Suppressor macrophage (primary cell): ENCODE measurements at regions not wholly inside any gene's neighbourhood (a gene's known extent, or its start where the extent isn't known, plus 50 kb on each side); places are given as distances from the start of the nearest gene placed in this dataset.
"Not testable (repeated sequence)": the region's sequence is repeated elsewhere in the genome, so short reads cannot be mapped to it uniquely, and the experiment has no call there.

ENCODE experiments used
- DNase-seq, 4 experiments: peaks; one replicate each; pipeline ENCODE4 v3.0.0-alpha.2; 2020 to 2022

DNA sequence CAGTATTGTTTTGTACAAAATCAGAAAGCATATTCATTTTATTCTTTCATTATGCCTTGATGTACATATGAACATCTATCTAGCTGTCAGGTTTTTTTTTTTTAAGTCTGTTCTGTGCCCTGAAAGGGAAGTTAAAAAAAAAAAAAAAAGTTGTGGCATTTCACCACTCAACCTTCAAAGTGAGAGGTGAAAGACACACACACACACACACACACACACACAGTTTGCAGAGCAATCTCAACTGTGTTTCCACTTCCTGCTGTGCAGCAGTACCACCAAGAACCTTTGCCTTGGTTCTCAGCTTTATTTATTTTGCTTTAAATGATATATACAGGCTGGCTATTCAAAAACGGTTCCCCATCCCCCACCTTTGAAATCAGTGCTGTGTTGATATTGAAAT is 955.6 kb downstream of the GATA3 start:
- no peak for DNase-seq

DNA sequence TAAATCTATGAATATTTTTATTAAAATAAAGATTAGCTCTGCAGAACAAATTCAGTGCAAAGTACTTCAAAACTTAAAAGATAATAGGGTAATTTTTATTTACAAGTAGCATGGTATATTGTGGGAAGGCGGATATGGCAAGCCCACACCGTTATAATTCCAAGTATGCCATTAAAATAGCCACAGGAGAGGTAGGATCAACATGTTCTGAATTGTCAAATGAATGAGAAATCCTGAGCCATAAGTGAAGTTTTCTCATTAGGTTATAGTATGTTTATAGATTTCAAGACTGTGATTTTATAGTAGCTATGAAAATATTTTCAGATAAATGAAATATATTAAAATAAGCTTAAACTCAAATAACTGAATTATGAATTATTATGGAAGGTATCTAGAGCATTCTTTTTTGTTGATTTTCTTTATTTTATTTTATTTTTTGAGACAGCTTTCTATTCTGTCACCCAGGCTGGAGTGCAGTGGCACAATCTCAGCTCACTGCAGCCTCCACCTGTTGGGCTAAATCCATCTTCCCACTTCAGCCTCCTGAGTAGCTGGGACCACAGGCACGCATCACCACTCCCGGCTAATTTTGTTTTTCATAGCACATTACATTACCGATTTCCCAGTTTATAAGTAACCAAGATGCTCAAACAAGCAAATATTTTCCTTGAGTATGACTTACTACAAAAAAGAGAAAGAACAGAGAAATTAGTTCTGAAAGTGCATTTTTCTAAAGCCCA is 956.6 kb downstream of the GATA3 start:
- DNase-seq: no peak

DNA sequence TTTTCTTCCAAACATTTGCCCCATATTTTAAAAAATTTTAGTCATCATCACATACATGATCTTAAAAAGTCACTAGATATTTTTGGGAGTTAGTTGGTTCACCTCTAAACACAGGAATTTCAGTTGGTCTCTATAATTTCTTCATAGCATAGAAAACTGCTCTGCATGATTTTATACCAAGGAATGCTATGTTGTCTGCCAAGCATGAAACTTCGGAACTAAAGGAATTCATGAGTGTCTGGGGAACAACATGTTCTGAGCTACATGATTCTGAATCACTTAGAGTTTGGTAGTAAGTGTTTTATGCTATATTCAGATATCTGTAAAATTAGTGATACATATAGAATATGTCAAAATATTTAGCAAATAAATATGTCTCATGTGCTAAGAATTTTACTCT is 957.8 kb downstream of the GATA3 start:
- DNase-seq: no peak

DNA sequence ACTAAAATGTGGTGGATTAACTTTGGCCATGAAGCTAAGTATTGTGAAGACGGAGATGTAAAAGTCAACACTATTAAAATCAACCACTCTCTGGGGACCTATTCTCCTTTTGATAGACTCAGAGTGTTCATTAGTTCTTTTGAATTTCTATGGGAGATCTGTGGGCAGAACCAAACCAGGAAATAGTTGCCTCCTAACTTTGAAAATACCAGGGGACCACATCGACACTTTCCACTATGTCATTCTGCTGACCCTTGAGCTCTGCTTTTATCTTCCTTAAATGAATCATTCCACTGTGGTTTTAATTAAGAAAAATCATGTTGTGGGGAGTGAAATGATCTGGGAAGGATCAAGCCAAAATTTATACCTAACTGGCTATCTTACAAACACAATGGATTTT is 960.5 kb downstream of the GATA3 start:
- DNase-seq: no peak

DNA sequence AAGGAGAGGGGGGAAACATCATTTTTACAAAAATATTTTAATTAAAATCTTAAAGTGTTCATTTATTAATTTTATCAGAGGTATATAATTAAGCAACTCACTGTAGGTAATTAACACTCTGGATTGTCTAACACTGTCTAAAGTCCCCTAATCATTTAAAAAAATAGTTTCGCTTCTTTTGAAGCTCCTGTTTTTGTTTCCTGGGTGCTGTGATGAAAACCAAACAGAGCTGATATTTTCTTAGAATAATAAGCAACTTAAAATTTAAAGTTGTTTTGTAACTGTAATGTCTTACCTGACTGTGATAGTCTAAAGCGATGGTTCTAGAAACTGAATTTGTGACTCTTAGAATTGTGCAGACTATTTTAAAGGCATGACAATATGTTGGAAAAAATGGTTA is 961.0 kb downstream of the GATA3 start:
- no peak for DNase-seq

DNA sequence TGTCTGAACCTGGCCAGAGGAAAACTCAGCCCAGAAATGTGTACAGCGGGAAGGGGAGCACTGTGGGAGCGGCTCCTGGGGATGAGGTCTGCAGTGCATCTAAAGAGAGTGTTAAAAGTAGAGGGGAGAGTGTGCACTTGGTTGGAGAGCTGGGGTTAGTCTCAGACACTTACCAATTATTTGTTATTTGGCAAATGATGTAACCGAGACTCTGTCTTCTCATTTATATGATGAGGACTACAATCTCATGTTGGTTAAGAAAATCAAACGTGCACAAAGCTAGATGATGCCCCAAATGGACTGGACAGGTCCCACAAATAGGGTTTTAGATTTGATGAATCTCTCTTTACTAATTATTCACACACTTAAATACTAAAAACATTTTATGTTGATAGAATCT is 962.4 kb downstream of the GATA3 start:
- DNase-seq: no peak

DNA sequence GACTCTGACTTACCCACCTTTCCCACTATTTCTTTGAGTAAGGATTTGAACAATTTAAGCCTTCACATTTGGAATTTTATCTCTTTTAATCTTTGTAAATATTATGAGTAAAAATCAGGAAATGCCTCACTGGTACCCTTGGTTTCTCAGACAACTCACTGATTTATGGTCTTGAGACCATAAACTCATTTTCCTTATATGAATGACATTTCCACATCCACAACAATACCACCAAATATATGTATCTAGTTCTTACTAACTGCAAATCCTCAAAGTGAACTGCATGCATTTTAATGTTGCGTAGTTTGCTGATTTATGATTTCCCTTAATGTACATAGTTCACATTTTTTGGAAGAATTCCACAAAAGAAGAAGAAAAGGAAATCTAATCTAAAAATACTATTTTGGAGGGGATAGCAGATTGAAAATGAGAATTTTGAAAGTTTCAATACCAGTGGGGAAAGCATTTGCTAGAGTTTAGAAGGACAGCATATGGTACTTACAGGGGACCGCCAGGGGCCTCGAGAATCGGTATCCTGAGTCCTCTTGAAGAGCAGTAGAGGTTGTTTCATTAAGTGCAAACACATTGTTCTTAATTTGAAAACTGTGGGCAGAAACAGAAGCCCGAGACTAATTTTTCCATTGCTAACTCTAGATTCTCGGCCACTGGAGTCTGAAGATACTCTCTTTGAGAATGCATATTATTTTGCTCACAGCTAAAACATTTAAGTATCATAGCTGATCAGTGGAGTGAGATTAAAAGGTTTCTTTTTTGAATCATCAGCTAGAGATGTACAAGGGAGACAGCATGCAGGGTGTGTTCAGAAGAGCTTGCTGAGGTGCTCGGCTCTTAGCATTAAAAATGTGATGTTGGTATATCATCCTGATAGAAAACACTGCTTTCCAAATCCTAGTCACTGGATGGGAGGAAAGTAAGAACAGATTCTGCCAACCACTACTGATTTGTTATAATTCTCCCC is 964.0 kb downstream of the GATA3 start:
- DNase-seq: no peak

DNA sequence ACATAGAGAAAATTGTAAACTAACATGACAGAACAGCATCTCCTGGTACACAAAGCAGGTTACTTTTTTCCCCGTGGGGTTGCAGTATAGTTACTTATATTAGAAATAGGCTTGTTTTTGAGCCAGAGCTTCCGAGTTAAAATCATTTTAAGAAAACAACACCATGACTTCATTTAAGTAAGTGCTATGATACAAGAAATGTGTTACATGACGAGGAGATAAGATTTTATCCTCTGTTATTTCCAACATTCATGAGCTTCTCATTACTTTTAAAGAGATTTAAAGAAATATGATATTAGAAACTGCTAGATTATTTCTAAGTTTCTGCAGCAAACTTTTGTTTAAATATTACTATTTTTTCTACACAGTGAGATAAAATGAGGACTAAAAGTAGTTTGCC is 968.7 kb downstream of the GATA3 start:
- DNase-seq: no peak

DNA sequence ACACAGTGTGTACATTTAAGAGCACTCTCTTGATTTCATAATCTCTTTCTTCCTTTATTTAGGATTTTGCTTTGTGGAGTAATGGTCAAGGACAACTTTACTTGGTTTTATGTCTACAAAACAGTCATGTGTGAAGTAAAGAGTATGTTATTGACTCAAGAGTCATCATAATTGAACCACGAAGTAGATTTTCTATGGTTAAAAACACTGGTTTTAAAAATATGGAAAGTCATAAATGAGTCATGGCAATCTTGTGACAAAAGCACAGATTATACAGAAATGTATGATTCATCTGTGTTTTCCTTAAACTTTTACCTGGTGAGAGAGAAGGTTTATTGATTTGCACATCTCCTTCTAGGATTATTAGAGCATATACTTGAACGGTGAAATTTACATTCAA is 969.7 kb downstream of the GATA3 start:
- DNase-seq: no peak

DNA sequence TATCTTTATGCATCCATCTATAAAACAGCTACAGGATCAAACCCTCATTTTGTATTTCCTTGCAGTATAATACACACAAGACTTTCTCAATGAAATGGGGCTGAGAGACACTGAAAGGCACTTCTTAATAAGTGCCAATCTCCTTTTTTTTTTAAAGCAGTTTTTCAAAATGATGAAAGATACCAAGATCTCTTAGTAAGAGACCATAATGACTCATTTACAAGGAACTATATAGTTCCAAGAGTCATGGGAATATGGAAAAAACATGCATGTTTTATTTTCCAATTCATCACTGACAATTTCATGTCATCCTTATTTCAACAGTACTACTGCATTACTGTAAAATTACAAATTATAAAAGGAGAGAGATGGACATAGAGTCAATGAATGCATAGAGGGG is 973.7 kb downstream of the GATA3 start:
- no peak for DNase-seq

DNA sequence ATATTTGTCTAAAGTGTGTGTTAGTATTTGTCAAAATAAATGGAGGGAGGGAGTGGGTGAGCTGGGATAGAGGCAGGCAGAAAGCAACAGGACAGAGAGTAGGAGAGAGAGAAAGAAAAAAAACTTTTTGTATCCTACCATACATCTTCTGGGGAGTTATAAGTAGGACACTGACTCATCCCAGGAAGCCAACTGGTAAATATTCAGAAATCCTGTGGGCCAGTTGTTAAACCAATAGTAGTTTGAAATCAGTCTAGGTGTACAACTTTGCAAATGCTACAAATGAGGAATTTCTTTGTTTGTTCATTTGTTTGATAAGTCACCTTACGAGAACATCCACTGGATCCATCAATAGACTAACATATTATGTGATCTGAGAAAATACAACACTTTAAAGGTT is 980.9 kb downstream of the GATA3 start:
- DNase-seq: no peak

DNA sequence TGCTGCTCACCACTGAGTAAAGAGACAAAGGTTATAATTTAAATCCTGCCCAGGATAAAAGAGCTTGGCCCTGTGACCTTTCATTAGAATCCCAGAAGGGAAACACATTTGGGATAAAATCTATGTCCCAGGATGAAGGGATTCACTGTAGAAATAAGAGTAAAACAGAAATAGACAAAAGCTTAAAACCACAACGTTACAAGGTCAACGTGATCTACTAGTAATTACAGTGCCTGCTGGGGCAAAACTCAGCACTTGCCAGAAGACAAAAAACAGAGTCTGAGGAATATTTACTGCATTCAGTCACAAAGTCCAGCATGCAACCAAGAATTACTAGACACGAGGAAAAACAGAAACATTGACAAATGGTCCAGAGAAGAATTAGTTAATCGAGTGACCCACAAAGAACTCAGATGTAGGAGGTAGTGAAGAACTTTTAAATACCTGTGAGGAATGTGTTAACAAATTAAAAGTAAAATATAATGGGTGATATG is 982.3 kb downstream of the GATA3 start:
- no peak for DNase-seq

DNA sequence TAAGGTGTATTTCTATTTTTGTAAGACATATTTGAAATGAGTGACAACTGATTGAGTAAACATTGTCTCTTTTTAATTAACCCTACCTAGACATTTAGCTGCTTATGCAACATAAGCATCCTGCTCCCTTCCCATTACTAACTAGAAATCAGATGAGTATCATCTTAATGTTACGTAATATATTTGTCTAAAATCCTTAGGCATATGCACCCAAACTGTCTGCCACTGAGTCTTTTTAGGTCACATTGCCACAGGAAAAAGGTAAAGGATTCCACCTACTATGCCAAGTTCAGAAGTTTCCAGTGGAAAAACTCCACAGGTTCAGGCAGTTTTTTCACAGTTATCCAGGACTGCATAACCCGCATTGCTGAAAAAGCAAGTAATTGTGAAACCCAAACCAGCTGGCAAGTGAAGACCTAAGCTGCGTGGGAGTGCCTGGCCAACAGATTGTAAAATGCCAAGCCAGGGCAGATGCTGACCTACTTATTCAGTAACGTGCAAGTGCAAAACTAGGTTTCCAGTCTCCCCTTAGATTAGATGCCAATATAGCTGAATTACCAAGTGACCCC is 983.7 kb downstream of the GATA3 start:
- no peak for DNase-seq

DNA sequence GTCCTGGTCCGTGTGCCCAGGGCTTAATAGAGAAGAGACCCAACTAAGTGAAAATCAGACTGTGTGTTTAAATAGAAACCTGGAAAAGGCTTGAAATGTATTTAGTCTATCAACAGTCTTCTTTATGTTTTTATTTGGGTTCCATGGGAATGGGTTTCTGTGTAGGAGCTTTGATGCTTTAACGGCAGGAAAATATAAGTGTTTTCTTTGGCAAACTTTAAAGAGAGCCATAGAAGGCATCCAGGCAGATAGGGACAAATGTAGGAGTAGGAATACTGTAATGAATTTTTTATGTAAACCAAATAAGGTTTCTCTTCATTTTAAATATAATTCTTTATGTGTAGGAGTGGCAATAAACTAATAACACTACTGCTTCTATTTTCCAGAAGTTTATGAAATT is 989.0 kb downstream of the GATA3 start:
- DNase-seq: no peak

DNA sequence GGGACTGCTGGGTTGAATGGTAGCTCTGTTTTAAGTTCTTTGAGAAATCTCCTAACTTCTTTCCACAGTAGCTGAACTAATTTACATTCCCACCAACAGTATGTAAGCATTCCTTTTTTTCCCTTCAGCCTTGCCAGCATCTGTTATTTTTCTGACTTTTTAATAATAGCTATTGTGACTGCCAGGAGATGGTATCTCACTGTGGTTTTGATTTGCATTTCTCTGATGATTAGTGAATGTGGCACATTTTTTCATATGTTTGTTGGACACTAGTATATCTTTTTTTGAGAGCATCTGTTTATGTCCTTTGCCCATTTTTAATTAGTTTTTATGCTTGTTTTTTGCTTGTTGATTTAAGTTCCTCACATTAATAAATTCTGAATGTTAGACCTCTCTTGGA is 990.8 kb downstream of the GATA3 start:
- no peak for DNase-seq

DNA sequence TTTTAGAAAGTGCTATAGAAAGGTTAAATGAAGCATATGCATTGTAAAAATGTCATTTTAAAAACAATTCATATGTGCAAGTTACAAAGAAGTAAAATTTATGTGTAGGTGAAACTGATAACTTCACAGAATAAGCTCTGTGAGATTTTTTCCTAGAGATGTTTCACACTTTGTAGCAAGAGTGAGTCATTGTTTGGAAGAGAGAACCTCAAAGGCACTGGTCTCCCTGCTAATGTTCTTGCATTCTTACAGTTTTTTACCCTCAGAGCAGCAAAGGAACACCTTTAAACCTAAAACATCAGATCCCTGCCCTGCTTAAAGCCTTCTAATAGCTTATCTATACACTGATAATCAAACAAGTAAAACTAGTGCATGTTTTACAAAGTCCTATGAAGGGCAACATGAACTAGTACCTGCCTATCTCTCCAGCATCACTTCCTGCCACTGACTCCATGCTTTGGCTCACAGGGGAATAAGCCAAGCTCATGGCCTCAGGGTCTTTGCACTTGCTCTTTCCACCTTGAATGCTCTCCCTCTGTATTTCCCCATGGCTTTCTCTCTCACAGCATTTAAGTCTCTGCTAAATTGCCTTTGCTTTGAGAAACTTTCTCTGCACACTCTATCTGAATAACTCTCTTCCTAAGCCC is 997.0 kb downstream of the GATA3 start:
- DNase-seq: no peak

DNA sequence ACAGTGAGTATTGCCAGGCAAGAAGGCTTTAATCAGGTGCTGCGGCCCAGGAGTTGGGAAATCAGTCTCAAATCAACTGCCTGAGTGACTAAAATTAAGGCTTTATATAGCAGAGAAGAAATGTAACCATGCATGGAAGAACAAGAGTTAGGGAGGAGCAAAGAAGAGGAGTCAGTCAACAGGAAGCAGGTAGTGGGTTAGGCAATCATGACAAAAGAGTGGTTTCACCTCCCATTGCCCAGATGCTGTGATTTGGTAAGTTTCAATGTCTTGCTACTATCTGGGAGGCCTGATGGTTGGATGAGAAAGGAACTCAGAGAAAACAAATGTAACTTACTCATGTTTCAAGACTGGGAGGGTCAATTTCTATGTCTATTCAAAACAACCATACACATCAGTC is 998.3 kb downstream of the GATA3 start:
- no peak for DNase-seq

DNA sequence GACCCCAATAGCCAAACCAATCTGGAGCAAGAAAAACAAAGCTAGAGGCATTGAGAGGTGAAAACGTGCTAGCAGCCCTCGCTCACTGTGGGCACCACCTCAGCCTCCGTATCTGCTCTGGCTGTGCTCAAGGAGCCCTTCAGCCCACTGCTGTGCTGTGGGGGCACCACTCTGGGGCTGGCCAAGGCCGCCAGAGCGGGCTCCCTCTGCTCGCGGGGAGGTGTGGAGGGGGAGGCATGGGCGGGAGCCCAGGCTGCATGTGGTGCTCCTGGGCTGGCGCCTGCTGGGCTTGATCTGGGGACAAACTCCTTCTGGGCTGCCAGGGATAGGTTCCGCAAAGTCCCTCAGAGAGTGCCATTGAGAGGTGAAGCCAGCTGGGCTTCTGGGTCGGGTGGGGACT is 1002.0 kb downstream of the GATA3 start:
- DNase-seq: no peak

DNA sequence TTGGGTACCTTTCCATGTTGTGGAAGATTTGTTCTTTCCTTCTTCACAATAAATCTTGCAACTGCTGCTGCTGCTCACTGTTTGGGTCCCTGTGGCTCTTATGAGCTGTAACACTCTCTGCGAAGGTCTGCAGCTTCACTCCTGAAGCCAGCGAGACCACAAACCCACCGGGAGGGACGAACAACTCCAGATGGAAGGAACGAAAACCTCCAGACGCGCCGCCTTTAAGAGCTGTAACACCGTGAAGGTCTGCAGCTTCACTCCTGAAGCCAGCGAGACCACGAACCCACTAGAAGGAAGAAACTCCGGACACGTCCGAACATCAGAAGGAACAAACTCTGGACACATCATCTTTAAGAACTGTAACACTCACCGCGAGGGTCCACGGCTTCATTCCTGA is 1002.8 kb downstream of the GATA3 start:
- DNase-seq: not testable (repeated sequence)

DNA sequence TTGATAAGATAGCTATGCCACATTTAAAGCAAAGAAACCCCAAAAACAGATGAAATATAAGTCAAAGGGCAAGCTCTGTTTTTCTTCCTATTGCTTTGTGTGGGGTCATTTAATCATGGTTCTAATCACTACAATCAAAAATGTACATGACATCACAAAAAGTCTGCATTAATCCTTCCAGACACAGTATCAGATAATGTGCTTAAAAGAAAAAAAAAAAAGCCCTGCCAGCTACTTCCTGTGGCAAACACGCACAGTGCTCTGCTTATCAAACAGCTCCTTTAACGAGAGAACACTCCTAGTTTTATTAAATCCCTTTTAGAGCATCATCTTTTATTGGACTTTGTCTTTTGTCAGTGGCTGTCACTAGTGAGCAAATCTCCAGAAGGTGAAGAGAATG is 1005.8 kb downstream of the GATA3 start:
- DNase-seq: no peak

DNA sequence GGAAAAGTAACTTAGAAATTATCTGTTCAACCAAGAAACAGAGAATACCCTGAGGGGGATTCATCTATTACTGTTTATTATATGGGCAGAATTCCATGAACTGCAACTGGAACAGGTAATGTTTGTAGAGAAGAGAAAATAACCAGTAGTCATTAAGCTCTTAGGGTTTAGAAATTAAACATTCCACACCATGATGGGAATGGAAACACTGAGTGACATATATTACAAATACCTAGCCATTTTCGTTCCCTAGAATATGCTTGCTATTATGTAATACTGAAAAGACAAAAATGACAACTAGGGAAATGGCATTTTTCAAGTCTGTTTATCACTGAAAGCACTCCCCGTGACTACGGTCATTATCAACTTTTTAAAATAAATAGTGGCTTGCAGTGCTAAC is 1007.4 kb downstream of the GATA3 start:
- DNase-seq: no peak

DNA sequence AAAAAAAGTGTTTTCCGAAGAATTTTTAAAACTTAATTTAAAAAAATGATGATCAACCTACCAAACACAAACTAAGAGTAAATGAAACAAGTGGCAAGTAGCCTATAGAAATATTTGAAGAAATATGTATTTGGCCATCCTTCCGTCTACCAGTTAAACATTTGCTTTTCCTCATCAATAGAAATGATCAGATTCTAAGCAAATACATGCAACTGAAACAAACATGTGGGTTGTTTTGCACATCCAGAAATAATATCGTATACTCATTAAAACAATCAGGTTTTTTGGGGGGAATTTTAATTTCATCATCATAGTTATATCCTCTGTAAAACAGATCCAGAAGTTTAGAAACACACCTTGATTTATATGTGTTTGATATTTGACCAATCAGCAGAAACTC is 1011.7 kb downstream of the GATA3 start:
- no peak for DNase-seq

DNA sequence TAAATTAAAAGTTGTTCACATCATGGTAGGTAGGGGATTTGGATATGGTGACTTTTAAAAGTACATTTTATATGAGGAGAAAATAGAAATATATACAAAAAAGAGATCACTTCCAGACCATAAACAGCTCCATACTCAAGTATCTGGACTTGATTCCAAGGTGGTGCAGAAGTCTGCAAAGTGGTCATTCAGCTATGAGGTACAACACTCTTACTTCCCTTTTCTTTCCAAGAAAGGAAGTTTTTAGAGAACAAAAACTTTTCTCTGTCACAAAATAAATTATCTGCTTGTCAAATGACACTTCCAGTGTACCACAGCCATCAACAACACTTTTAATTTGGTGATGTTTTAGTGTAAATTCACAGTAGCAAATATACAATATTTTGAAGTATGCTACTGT is 1013.5 kb downstream of the GATA3 start:
- no peak for DNase-seq
